SH-SY5Y (cell line): ENCODE measurements at regions not wholly inside any gene's neighbourhood (a gene's known extent, or its start where the extent isn't known, plus 50 kb on each side); places are given as distances from the start of the nearest gene placed in this dataset.

Source experiments
- GATA2 ChIP-seq: IDR thresholded peaks from 2 replicates; pipeline ENCODE4 v1.6.1; 2011; ENCODE audit warnings: mild to moderate bottlenecking, low read depth, low read length
- GATA3 ChIP-seq: IDR thresholded peaks from 2 replicates; pipeline ENCODE4 v1.6.1; 2011; ENCODE audit warnings: low read depth, mild to moderate bottlenecking, low read length, moderate library complexity

GRCh38 chr12:116659771-116660481 lies 77.9 kb downstream of the SPRING1 start:
- TF ChIP-seq GATA3 (no peak), GATA2 (peak; percentile 78)

DNA sequence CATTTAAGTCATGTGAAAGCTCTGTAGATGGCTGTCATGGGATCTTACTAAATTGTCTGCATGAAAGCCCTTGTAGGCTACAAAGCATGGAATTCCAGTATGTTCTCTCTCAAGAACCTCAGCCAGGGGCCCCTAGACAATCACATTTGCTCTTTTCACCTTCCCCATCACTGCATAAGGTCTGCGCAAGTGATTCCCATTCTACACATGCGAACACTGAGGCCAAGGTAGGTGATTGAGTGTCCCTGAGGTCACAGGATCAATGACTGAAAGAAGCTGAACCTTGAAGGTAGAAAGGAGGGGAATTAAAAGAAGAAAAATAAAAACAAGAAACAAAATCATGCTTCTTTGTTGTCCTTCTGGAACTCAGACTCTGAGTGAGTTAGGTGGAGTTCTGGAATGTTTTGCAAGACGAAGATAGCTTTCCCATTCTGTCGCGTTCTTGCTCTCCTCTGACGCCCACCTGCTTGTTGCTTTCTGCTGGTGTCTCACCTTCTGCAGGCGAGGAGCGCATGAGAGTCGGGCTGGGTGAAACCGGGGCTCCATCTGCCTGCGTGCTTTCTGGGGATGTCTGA lies 79.9 kb downstream of the SPRING1 start:
- TF ChIP-seq GATA2 (no peak), GATA3 (no peak)

DNA sequence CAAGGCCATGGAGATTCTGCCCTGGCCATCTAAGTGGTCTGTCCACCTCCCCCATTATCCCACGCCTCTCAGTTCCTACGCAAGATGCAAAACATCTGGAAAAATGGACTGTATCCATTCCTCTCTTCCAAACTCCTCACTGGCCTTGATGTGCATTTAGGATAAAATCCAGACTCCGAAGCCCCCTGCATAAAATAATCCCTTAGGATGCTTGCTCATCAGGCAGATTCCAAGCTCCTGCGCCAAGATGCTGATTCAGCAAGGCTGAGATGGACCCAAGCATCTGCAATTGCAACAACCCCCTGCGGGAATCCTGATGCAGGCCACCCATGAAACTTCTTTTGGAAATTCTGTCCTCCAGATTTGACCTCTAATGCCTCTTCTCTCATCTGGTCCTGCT lies 81.6 kb downstream of the SPRING1 start:
- TF ChIP-seq GATA3 (no peak), GATA2 (no peak)

DNA sequence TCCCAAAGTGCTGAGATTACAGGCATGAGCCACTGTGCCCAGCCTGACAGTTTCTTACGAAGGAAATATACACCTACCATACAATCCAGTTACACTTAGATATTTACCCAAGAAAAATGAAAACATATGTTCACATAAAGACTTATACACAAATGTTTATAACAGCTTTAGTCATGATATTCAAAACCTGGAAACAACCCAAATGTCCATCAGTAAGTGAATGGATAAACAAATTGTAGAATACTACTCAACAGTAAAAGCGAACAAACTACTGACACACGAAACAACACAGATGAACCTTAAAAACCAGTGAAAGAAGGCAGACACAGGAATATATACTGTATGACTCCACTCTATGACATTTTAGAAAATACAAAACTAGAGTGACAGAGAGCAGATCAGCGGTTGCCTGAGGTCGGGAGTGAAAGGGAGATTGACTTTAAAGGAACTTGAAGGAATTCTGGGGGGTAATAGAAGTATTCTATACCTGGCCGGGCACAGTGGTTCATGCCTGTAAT lies 83.6 kb downstream of the SPRING1 start:
- TF ChIP-seq GATA3: no peak
- no peak for TF ChIP-seq GATA2

DNA sequence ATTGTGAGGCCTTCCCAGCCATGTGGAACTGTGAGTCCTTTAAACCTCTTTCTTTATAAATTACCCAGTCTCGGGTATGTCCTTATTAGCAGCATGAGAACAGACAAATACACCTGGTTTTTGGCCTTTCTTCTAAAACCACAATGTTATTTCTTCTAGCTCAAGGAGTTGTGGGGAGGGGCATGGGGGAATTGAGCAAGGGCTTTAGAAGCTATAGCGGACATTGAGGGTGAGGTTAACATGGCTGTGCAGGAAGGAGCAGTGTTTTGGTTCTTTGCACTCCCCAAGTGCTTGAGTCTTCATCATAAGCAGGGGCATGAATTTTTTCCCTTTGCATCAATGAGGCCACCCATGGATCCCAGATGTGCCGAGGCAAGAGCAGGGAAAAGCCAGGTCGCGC lies 86.8 kb downstream of the SPRING1 start:
- TF ChIP-seq GATA2 (no peak), GATA3 (no peak)

GRCh38 chr12:116650585-116651087 lies 87.2 kb downstream of the SPRING1 start:
- no peak for TF ChIP-seq GATA2
- TF ChIP-seq GATA3: no peak

DNA sequence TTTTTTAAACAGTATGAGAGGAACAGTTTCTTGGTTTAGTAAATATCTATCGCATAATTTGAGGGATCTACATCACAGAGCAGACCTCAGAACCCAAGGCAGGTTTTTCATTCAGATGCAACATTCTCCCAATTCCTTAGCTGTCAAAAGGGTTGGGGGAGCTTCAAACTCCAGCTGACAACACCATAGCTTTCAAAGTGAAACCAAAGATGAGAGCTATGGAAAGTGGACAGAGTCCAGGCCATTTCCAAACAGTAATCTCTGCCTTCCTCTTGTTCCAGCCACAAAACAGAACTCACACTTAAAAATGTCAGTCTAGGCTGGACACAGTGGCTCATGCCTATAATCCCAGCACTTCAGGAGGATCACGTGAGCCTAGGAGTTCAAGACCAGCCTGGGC lies 87.8 kb downstream of the SPRING1 start:
- TF ChIP-seq GATA3: no peak
- no peak for TF ChIP-seq GATA2

DNA sequence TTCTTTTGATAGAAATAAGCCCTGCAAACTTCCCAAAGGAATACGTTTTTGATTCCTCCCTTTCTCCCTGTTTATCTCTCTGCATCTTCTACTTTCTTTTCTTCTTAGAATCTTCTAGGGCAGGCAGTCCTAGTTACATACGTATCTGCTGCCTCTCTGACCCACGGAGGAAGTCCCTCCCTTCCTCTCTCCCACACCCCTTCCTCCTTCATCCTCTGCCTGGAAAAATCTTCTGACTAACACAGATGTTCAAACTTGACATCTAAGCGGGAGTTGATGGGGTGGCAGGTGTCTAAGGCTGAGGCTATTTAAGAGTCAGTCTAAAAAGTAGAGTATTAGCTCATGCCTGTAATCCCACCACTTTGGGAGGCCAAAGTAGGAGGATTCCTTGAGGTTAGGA lies 88.6 kb downstream of the MAP1LC3B2 start:
- TF ChIP-seq GATA2 (no peak), GATA3 (no peak)

GRCh38 chr12:116646901-116647300 lies 87.7 kb downstream of the MAP1LC3B2 start:
- no peak for TF ChIP-seq GATA2
- TF ChIP-seq GATA3: no peak

- TF ChIP-seq GATA3: no peak
- TF ChIP-seq GATA2: no peak
These were observed 85.6 kb downstream of the MAP1LC3B2 start for GRCh38 chr12:116644806-116645205.

- no peak for TF ChIP-seq GATA3
- TF ChIP-seq GATA2: no peak
These were observed 83.5 kb downstream of the MAP1LC3B2 start for GRCh38 chr12:116642683-116643082.

- no peak for TF ChIP-seq GATA2
- TF ChIP-seq GATA3: no peak
These were observed 82.9 kb downstream of the MAP1LC3B2 start for GRCh38 chr12:116642106-116642505.

- TF ChIP-seq GATA2: no peak
- no peak for TF ChIP-seq GATA3
These were observed 81.1 kb downstream of the MAP1LC3B2 start for GRCh38 chr12:116640281-116640680.

GRCh38 chr12:116639765-116640164 lies 80.6 kb downstream of the MAP1LC3B2 start:
- TF ChIP-seq GATA2 (no peak), GATA3 (no peak)

DNA sequence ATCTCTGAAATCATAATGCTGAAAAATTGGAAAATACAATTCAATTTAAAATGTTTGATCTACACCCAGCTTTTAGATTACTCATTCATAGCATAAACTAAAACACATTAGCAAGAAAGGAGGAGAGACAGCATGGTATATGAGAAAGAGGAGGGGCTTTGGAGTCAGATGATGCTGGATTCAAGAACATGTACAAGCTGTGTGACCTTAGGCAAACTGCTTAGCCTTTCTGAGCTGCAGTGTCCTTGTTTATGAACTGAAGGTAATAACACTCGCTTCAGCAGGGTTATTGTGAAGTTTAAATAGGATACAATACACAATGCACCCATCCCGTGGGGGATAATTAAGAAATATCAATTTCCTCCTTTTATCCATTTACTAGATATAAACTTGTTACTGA lies 79.2 kb downstream of the MAP1LC3B2 start:
- TF ChIP-seq GATA3: no peak
- TF ChIP-seq GATA2: no peak

DNA sequence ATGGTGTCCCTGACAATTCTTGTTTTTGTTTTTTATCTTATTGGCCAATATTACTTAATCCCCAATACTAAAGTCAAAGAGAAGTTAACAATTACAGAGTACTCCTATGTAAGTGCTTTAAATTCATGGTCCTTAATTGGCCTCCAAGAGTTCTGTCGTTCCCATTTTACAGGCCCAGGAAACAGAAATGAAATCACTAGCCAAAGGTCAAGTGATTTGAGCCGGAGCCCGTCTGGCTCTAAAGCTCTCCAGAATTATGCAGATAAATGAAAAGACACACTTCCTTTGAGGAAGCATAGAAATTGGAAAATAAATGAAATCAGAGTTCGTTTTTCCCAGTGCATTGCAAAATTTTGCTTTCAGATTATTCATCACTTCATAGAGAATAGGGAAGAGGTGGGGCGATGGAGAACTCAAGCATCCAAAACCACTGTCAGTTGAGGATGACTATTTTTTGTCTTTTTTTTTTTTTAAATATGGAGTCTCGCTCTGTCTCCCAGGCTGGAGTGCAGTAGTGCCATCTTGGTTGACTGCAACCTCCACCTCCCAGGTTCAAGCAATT lies 78.5 kb downstream of the MAP1LC3B2 start:
- TF ChIP-seq GATA2 (no peak), GATA3 (no peak)
